H9 (cell line): ENCODE measurements at regions not wholly inside any gene's neighbourhood (a gene's known extent, or its start where the extent isn't known, plus 50 kb on each side); places are given as distances from the start of the nearest gene placed in this dataset.

Source experiments
- DNase-seq: peaks from one replicate; pipeline ENCODE4 v3.0.0-alpha.2; 2017
- H2AFZ ChIP-seq: one replicate; pipeline ENCODE4 v1.6.1; 2013; ENCODE audit warnings: mild to moderate bottlenecking, low read length, control low read depth, moderate library complexity
- H2AK5ac ChIP-seq: 2 replicates; pipeline ENCODE4 v1.6.1; 2013; ENCODE audit warnings: low read length, control low read depth, mixed read lengths; ENCODE audit not compliant: insufficient read length
- H2BK120ac ChIP-seq: one replicate; pipeline ENCODE4 v1.6.1; 2013; ENCODE audit warnings: low read depth, mild to moderate bottlenecking, low read length, control low read depth, inconsistent platforms; ENCODE audit not compliant: poor library complexity, severe bottlenecking
- H2BK12ac ChIP-seq: 2 replicates; pipeline ENCODE4 v1.6.1; 2013; ENCODE audit warnings: low read length, control low read depth, mixed read lengths, low read depth; ENCODE audit not compliant: insufficient read length
- H2BK15ac ChIP-seq: 2 replicates; pipeline ENCODE4 v1.6.1; 2013; ENCODE audit warnings: low read depth, low read length, control low read depth
- H2BK20ac ChIP-seq: one replicate; pipeline ENCODE4 v1.6.1; 2013; ENCODE audit warnings: low read depth, mild to moderate bottlenecking, low read length, control low read depth, inconsistent platforms; ENCODE audit not compliant: poor library complexity, severe bottlenecking
- H2BK5ac ChIP-seq: 2 replicates; pipeline ENCODE4 v1.6.1; 2013; ENCODE audit warnings: low read length, control low read depth, mixed read lengths; ENCODE audit not compliant: insufficient read length
- H3K14ac ChIP-seq: 2 replicates; pipeline ENCODE4 v1.6.1; 2013; ENCODE audit warnings: low read length, control low read depth; ENCODE audit not compliant: insufficient read depth
- H3K18ac ChIP-seq: 2 replicates; pipeline ENCODE4 v1.6.1; 2013; ENCODE audit warnings: low read depth, mild to moderate bottlenecking, mixed read lengths, low read length, control low read depth; ENCODE audit not compliant: insufficient read length
- H3K23ac ChIP-seq: 2 replicates; pipeline ENCODE4 v1.6.1; 2013; ENCODE audit warnings: low read length, control low read depth, mixed read lengths, low read depth; ENCODE audit not compliant: insufficient read length
- H3K23me2 ChIP-seq: 2 replicates; pipeline ENCODE4 v1.6.1; 2013; ENCODE audit warnings: low read depth, mild to moderate bottlenecking, mixed read lengths, low read length, control low read depth; ENCODE audit not compliant: insufficient read length, poor library complexity, severe bottlenecking
- H3K27ac ChIP-seq: 2 replicates; pipeline ENCODE4 v1.5.1; 2013; ENCODE audit warnings: low read length, control low read depth, mixed read lengths, low read depth; ENCODE audit not compliant: insufficient read length
- H3K27me3 ChIP-seq: 2 replicates; pipeline ENCODE4 v1.6.1; 2013; ENCODE audit warnings: low read length, control low read depth, inconsistent platforms; ENCODE audit not compliant: insufficient read depth
- H3K4ac ChIP-seq: 2 replicates; pipeline ENCODE4 v1.6.1; 2013; ENCODE audit warnings: low read depth, mild to moderate bottlenecking, control low read depth, inconsistent platforms, low read length, moderate library complexity
- H3K4me1 ChIP-seq: 2 replicates; pipeline ENCODE4 v1.6.1; 2013; ENCODE audit warnings: low read length, control low read depth, inconsistent platforms; ENCODE audit not compliant: insufficient read depth
- H3K4me2 ChIP-seq: 2 replicates; pipeline ENCODE4 v1.6.1; 2013; ENCODE audit warnings: low read length, control low read depth, mixed read lengths; ENCODE audit not compliant: insufficient read length, insufficient read depth
- H3K56ac ChIP-seq: 2 replicates; pipeline ENCODE4 v1.6.1; 2013; ENCODE audit warnings: low read depth, mild to moderate bottlenecking, mixed read lengths, low read length, control low read depth; ENCODE audit not compliant: insufficient read length
- H3K79me1 ChIP-seq: 2 replicates; pipeline ENCODE4 v1.6.1; 2013; ENCODE audit warnings: low read depth, mild to moderate bottlenecking, moderate library complexity, low read length, control low read depth, inconsistent platforms; ENCODE audit not compliant: insufficient read depth, poor library complexity, severe bottlenecking
- H3K79me2 ChIP-seq: 2 replicates; pipeline ENCODE4 v1.6.1; 2013; ENCODE audit warnings: low read length, control low read depth, inconsistent platforms; ENCODE audit not compliant: insufficient read depth
- H3K9ac ChIP-seq: 2 replicates; pipeline ENCODE4 v1.6.1; 2013; ENCODE audit warnings: low read length, control low read depth, mixed read lengths; ENCODE audit not compliant: insufficient read length; ENCODE audit errors: extremely low read depth
- H3K9me3 ChIP-seq: one replicate; pipeline ENCODE4 v1.6.1; 2013; ENCODE audit warnings: low read depth, low read length, inconsistent platforms; ENCODE audit not compliant: control insufficient read depth
- H3T11ph ChIP-seq: one replicate; pipeline ENCODE4 v1.6.1; 2013; ENCODE audit warnings: mild to moderate bottlenecking, low read length, control low read depth, inconsistent platforms
- H4K20me1 ChIP-seq: one replicate; pipeline ENCODE4 v1.6.1; 2013; ENCODE audit not compliant: control insufficient read depth, insufficient read length, insufficient read depth
- H4K5ac ChIP-seq: 2 replicates; pipeline ENCODE4 v1.6.1; 2013; ENCODE audit warnings: low read depth, mild to moderate bottlenecking, mixed read lengths, low read length, control low read depth; ENCODE audit not compliant: insufficient read length
- H4K8ac ChIP-seq: replicated peaks from 2 replicates; pipeline ENCODE4 v1.6.1; 2013; ENCODE audit warnings: low read length, control low read depth, mixed read lengths, low read depth; ENCODE audit not compliant: insufficient read length
- H4K91ac ChIP-seq: 2 replicates; pipeline ENCODE4 v1.6.1; 2013; ENCODE audit warnings: low read depth, mild to moderate bottlenecking, moderate library complexity, mixed read lengths, low read length, control low read depth; ENCODE audit not compliant: insufficient read length
- H3K27ac Mint-ChIP-seq, 3 experiments: 2 replicates in 2 of 3; 3 replicates in 1 of 3; pipeline ENCODE4 v1.8.0; 2020 to 2021; ENCODE audit warnings: mixed read lengths in 3 of 3, mild to moderate bottlenecking in 1 of 3, moderate library complexity in 1 of 3
- H3K27me3 Mint-ChIP-seq: 2 replicates; pipeline ENCODE4 v1.8.0; 2021; ENCODE audit warnings: low read depth, mild to moderate bottlenecking, moderate library complexity, mixed read lengths
- H3K36me3 Mint-ChIP-seq, 3 experiments: 2 replicates in 2 of 3; 3 replicates in 1 of 3; pipeline ENCODE4 v1.8.0; 2020 to 2021; ENCODE audit warnings: low read depth in 3 of 3, mixed read lengths in 3 of 3; ENCODE audit not compliant: insufficient read depth in 1 of 3
- H3K4me1 Mint-ChIP-seq, 2 experiments: 2 replicates each; pipeline ENCODE4 v1.8.0; 2020; ENCODE audit warnings: mixed read lengths in 2 of 2
- H3K4me3 Mint-ChIP-seq, 2 experiments: 2 replicates in 1 of 2; 3 replicates in 1 of 2; pipeline ENCODE4 v1.8.0; 2020 to 2021; ENCODE audit warnings: mild to moderate bottlenecking in 2 of 2, mixed read lengths in 2 of 2, moderate library complexity in 1 of 2
- H3K9me3 Mint-ChIP-seq, 2 experiments: 2 replicates in 1 of 2; 3 replicates in 1 of 2; pipeline ENCODE4 v1.8.0; 2020; ENCODE audit warnings: mild to moderate bottlenecking in 2 of 2, mixed read lengths in 2 of 2, moderate library complexity in 1 of 2
- WGBS: extraction: QIAGEN DNeasy Blood & Tissue Kit; methylation state at CpG from one replicate; pipeline ENCODE4 v1.1.7; 2013; ENCODE audit warnings: missing lambda C conversion rate, low lambda C conversion rate, mixed read lengths; ENCODE audit not compliant: insufficient read length; ENCODE audit errors: extremely low coverage; 5-methylcytosine and 5-hydroxymethylcytosine counted together
- TF ChIP-seq, protein P1 (sequence below): fragments of 200-600 bp; sonication (generic); conservative IDR thresholded peaks from 3 replicates; pipeline ENCODE4 v1.8.0; 2021; ENCODE audit warnings: antibody characterized with exemption, mild to moderate bottlenecking

DNA sequence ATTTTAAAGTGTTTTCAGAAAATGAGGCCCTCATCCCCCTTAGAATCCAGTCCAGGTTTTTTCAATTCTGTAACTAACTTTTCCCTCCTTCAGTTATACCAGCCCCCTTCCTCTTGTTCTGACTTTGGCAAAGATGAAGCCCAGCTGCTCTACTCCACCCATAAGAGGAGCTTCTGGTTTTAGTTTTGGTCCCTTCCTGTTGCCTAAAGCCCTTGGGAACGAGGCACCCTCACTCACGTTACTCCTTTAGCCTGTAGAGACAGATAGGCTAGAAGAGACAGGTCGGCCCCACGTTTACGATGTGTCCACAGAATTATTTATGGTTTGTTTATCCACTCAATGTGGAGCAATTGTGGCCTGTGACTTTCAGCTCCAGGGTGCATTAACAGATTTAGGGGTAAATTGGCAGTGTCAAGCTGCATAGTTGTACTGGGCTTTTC lies 454.2 kb upstream of the TNP1 start:
- H3K27ac ChIP-seq: no peak overlapping the region
- no peak overlapping the region for H3K4me3 Mint-ChIP-seq
- H3K79me2 ChIP-seq: no peaks in the 10 kb centered on the region
- no peaks in the 10 kb centered on the region for H3K23me2 ChIP-seq
- H3K27ac Mint-ChIP-seq: no peak overlapping the region
- H3K9ac ChIP-seq: no peak overlapping the region
- H3K79me1 ChIP-seq: no peaks in the 10 kb centered on the region
- WGBS: no CpG with 5 or more reads among the region's 5 CpGs
- no peak overlapping the region for H3T11ph ChIP-seq
- H4K20me1 ChIP-seq: no peaks in the 10 kb centered on the region
- H3K9me3 Mint-ChIP-seq: peaks cover 7 to 16% of the 10 kb centered on the region in 2 experiments
- H2BK120ac ChIP-seq: no peak overlapping the region
- no peak overlapping the region for H4K91ac ChIP-seq
- no peak overlapping the region for H3K56ac ChIP-seq
- no peak overlapping the region for H3K14ac ChIP-seq
- H2BK20ac ChIP-seq: no peak overlapping the region
- no peak overlapping the region for H2AK5ac ChIP-seq
- H3K27me3 Mint-ChIP-seq: peaks cover 32% of the 10 kb centered on the region
- H3K4me1 Mint-ChIP-seq: no peaks in the 10 kb centered on the region
- no peak for DNase-seq
- no peak overlapping the region for H3K18ac ChIP-seq
- no peak overlapping the region for H2BK15ac ChIP-seq
- no peak overlapping the region for H4K5ac ChIP-seq
- no peak overlapping the region for H2BK12ac ChIP-seq
- H4K8ac ChIP-seq: no peak overlapping the region
- H3K27me3 ChIP-seq: no peaks in the 10 kb centered on the region
- no peaks in the 10 kb centered on the region for H3K4me1 ChIP-seq
- H3K23ac ChIP-seq: no peak overlapping the region
- TF ChIP-seq, protein P1, sequence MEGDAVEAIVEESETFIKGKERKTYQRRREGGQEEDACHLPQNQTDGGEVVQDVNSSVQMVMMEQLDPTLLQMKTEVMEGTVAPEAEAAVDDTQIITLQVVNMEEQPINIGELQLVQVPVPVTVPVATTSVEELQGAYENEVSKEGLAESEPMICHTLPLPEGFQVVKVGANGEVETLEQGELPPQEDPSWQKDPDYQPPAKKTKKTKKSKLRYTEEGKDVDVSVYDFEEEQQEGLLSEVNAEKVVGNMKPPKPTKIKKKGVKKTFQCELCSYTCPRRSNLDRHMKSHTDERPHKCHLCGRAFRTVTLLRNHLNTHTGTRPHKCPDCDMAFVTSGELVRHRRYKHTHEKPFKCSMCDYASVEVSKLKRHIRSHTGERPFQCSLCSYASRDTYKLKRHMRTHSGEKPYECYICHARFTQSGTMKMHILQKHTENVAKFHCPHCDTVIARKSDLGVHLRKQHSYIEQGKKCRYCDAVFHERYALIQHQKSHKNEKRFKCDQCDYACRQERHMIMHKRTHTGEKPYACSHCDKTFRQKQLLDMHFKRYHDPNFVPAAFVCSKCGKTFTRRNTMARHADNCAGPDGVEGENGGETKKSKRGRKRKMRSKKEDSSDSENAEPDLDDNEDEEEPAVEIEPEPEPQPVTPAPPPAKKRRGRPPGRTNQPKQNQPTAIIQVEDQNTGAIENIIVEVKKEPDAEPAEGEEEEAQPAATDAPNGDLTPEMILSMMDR: no peak
- H3K9me3 ChIP-seq: no peaks in the 10 kb centered on the region
- H2BK5ac ChIP-seq: no peak overlapping the region
- no peak overlapping the region for H3K4ac ChIP-seq
- peaks cover 0 to 7% (median 3%) of the 10 kb centered on the region in 3 experiments; a peak in 3 of 7 replicates for H3K36me3 Mint-ChIP-seq
- H2AFZ ChIP-seq: no peak overlapping the region
- H3K4me2 ChIP-seq: no peak overlapping the region
